ENCODE measurements at regions not wholly inside any gene's neighbourhood (a gene's known extent, or its start where the extent isn't known, plus 50 kb on each side); places are given as distances from the start of the nearest gene placed in this dataset.
A peak's percentile ranks its signal among the peaks of the same experiment; 100 is the strongest.

DNA sequence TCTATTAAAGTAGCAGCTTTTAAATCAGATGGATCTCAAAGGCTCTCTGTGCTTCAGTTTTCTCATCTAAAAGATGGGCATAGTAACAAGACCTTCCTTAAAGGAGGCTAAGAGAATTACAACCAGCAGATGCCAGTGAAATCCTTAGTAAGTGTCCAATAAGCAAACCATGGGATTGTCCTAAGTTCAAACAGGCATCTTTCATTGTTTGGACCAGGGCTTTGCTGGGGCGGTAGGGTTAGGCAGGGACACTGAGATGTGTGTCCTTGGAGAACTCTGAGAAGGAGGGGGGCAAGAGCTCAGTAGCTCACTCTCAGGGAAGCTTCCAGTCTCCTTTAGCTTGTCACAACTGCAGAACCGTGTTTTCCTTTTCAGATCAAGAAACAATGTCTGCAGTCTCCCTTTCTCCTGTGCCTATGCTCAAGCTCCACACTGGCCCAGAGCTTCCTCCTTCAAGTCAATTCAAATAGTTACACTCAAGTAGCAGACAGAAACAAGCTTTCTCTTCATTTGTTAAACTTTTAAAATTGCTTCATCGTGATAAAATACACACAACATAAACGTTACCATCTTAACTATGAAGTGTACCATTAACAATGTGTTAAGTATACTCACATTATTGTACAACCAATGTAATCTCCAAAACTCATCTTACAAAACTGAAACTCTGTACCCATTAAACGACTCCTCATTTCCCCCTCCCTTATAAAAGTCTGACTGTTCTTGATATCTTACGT lies 216.2 kb downstream of the PIK3R1 start:
- Histone ChIP-seq H3K27me3 (ENCODE audit: control insufficient read depth in 2 of 2, insufficient read depth in 2 of 2, low read length in 2 of 2) (no peaks in the 10 kb centered on the region), H3K4me3 (no peak overlapping the region), H3K79me2 (ENCODE audit: control insufficient read depth, insufficient read depth, low read length) (no peaks in the 10 kb centered on the region), H3K9ac (ENCODE audit: insufficient read depth in 1 of 2, low read depth in 2 of 2, low read length in 2 of 2) (no peak overlapping the region; a peak in 1 of 4 replicates), H3K4me2 (ENCODE audit: insufficient read depth, low read length) (0 out of 2 replicates have a peak overlapping the region, but pooled peaks have one; percentile 1), H3K36me3 (ENCODE audit: control insufficient read depth, insufficient read depth, low read length) (no peaks in the 10 kb centered on the region), H2AFZ (ENCODE audit: low read depth, low read length) (peak overlapping the region; percentile 80), H3K9me1 (ENCODE audit: control insufficient read depth, insufficient read depth, low read length) (no peaks in the 10 kb centered on the region), H3K27ac (ENCODE audit: extremely low read depth, low read depth, low read length) (no peak overlapping the region), H3K4me1 (replicated peaks in 1 of 2; ENCODE audit: control insufficient read depth in 2 of 2, insufficient read depth in 2 of 2, low read length in 2 of 2) (peaks cover 30 to 73% of the 10 kb centered on the region in 2 experiments), H4K20me1 (replicated peaks; ENCODE audit: control insufficient read depth, insufficient read depth, low read length) (no peaks in the 10 kb centered on the region), H3K9me3 (replicated peaks; ENCODE audit: control insufficient read depth, insufficient read depth, low read depth, low read length) (no peaks in the 10 kb centered on the region)
- no TSS peak for BruUV-seq (replicated peaks)
- DNase-seq (ENCODE audit: extremely low read depth in 1 of 4, low spot score in 3 of 4), result no peak
- intact Hi-C loops (cut with micrococcal nuclease) (no loop called here), in situ Hi-C loops (cut with MboI) (no loop called here)
- POLR2A ChIA-PET, result interaction anchor here (1.1 to 1.8 kb wide), 4 partner anchors 8 to 25 kb away, joined by 3 to 9 read pairs (median 3); no protein-coding TSS in a partner anchor
- CTCF ChIA-PET (ENCODE audit: low intra/inter-chr PET ratio), result no interaction called here
- no peak for FAIRE-seq
- WGBS (ENCODE audit: insufficient coverage, low coverage, missing lambda C conversion rate), result 29% methylated on average over 6 of the region's 6 CpGs
- TF ChIP-seq SMAD4 (CRISPR knock-in tag; conservative IDR thresholded peaks at IDR 0.05), result no peak
- TF ChIP-seq SREBF1 (IDR thresholded peaks at IDR 0.05; ENCODE audit: borderline replicate concordance, low read depth, low read length), result no peak
- TF ChIP-seq KAT2B (IDR thresholded peaks at IDR 0.05; ENCODE audit: low read depth, low read length), result no peak
- TF ChIP-seq ZNF316 (IDR thresholded peaks at IDR 0.05), result peak; percentile 70
- 0 out of 4 replicates have a peak, but pooled peaks of 1 of the 2 experiments have one; percentile 8 for TF ChIP-seq RAD21 (CRISPR knock-in tag; conservative IDR thresholded peaks at IDR 0.05 in 1 of 2, IDR thresholded peaks at IDR 0.05 in 1 of 2)
- 0 out of 2 replicates have a peak, but pooled peaks have one; percentile 29 for TF ChIP-seq MTA3 (IDR thresholded peaks at IDR 0.05; ENCODE audit: borderline replicate concordance)
- TF ChIP-seq C11orf30 (IDR thresholded peaks at IDR 0.05; ENCODE audit: low read depth), result peak; percentile 57
- TF ChIP-seq, protein P1, sequence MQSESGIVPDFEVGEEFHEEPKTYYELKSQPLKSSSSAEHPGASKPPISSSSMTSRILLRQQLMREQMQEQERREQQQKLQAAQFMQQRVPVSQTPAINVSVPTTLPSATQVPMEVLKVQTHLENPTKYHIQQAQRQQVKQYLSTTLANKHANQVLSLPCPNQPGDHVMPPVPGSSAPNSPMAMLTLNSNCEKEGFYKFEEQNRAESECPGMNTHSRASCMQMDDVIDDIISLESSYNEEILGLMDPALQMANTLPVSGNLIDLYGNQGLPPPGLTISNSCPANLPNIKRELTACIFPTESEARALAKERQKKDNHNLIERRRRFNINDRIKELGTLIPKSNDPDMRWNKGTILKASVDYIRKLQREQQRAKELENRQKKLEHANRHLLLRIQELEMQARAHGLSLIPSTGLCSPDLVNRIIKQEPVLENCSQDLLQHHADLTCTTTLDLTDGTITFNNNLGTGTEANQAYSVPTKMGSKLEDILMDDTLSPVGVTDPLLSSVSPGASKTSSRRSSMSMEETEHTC (IDR thresholded peaks at IDR 0.05), result no peak
- peak; percentile 47 for TF ChIP-seq CEBPB (tag; IDR thresholded peaks at IDR 0.05)
- no peak for TF ChIP-seq HMG20A (CRISPR knock-in tag; conservative IDR thresholded peaks at IDR 0.05)
- no peak for ATAC-seq

Measured in K562 (cell line).